RWPE1 (cell line): ENCODE measurements at regions not wholly inside any gene's neighbourhood (a gene's known extent, or its start where the extent isn't known, plus 50 kb on each side); places are given as distances from the start of the nearest gene placed in this dataset.

Experiments used
- CTCF ChIA-PET: fragments of 350-600 bp; sonication (Branson Sonifier 250); formaldehyde crosslinking; extraction: SDS; loops from one replicate; lab custom pipeline; 2021; lab: Yijun Ruan, JAX
- POLR2A ChIA-PET: fragments of 400-600 bp; formaldehyde crosslinking; extraction: SDS; loops from one replicate; lab custom pipeline; 2020; ENCODE audit warnings: antibody characterized with exemption; ENCODE audit not compliant: low non-redundant PET; lab: Yijun Ruan, JAX
- DNase-seq: peaks from one replicate; pipeline ENCODE4 v3.0.0; 2012; ENCODE audit warnings: low spot score
- H3K27ac ChIP-seq: fragments of 450-650 bp; 2 replicates; pipeline ENCODE4 v1.5.1; 2017
- TF ChIP-seq, protein P1 (sequence below): fragments of 450-650 bp; conservative IDR thresholded peaks from 2 replicates; pipeline ENCODE4 v1.5.1; 2017; ENCODE audit warnings: low read depth, mild to moderate bottlenecking

GRCh38 chr4:112002248-112002661 lies 143.0 kb upstream of the FAM241A start:
- ChIA-PET POLR2A (no interaction called here), CTCF (interaction anchor here (0.7 kb wide), 1 partner anchor 1996 kb away, joined by 3 read pairs; no protein-coding TSS in a partner anchor)
- TF ChIP-seq, protein P1, sequence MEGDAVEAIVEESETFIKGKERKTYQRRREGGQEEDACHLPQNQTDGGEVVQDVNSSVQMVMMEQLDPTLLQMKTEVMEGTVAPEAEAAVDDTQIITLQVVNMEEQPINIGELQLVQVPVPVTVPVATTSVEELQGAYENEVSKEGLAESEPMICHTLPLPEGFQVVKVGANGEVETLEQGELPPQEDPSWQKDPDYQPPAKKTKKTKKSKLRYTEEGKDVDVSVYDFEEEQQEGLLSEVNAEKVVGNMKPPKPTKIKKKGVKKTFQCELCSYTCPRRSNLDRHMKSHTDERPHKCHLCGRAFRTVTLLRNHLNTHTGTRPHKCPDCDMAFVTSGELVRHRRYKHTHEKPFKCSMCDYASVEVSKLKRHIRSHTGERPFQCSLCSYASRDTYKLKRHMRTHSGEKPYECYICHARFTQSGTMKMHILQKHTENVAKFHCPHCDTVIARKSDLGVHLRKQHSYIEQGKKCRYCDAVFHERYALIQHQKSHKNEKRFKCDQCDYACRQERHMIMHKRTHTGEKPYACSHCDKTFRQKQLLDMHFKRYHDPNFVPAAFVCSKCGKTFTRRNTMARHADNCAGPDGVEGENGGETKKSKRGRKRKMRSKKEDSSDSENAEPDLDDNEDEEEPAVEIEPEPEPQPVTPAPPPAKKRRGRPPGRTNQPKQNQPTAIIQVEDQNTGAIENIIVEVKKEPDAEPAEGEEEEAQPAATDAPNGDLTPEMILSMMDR = no peak
- no peak overlapping the region for H3K27ac ChIP-seq
- DNase-seq = peak; percentile 65

DNA sequence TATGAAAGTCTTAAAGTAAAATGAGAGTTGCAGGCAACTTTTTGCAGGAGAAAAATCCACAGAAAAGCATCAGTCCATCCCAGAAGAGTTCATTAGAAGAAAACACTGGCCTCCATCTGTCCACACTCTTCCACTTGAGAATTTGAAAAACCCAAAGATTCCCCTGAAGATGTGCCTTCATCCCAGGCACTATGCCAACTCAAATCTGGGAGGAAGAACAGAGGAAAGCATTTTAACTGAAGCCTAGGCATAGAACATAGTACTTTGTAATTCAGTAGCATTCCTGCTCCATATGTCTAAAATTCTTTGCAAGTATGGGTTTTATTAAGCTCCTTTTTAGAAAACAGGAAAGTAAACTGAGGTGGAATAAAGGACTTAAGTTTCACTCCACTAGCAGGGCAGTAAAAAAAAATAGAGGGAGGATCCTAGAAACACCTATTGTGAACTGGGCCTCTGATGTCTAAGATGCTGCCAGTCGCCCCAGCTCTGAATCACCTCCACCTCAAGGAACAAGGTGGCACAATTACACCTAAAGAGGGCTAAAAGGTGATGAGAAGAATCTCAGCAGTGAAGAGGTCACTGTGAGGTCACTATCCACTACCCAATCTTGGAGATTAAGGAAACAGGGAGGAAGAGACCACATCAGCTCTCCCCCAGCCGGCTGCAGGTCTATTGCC lies 141.9 kb upstream of the FAM241A start:
- ChIA-PET POLR2A (no interaction called here), CTCF (interaction anchor here (0.6 to 0.7 kb wide), 3 partner anchors 61 to 247 kb away, joined by 3 read pairs; no protein-coding TSS in a partner anchor)
- TF ChIP-seq, protein P1 = no peak
- no peak overlapping the region for H3K27ac ChIP-seq
- DNase-seq = peak; percentile 6

DNA sequence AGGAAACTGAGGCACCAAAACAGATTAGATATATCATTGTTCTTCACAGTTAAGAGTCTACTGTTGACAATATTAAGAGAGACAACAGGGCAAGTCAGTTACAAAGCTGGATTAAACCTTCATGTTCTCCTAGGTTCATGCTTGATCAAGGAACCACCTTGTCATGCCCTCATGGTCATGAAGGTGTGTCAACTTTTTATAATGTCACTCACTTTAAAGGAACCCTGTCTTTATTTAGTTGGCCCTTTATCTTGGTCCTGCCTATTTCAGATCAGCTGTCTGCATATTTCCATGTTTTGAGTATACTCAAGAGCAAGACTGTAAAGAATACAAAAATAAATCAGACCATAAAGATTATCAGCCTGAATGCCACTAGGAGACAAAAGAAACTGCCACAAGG lies 140.2 kb upstream of the FAM241A start:
- TF ChIP-seq, protein P1 = no peak
- POLR2A ChIA-PET = no interaction called here
- CTCF ChIA-PET = interaction anchor here (0.6 kb wide), 1 partner anchor 130 kb away, joined by 3 read pairs; no protein-coding TSS in a partner anchor

DNA sequence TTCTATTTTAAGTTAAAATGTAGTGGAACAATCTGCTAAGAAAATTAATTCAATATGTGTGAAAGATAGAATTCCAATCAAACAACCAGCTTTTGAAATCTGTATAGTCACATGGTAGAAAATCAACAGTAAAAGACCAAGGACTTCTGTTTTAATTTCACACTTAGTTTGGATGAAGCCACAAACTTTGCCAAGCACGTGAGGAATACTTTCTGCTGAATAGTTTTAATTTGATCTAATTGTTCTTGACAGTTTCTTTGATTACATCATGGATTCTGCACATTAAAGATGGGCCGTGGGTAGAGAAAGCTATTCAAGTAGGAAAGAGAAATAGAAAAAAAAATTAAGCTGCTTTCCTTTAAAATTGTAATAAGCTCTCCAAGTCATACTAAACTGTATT lies 137.9 kb upstream of the FAM241A start:
- DNase-seq = no peak
- ChIA-PET POLR2A (no interaction called here), CTCF (interaction anchor here (0.7 to 1.5 kb wide), 2 partner anchors 8 to 25 kb away, joined by 3 to 4 read pairs; no protein-coding TSS in a partner anchor)
- TF ChIP-seq, protein P1 = no peak
- H3K27ac ChIP-seq = no peak overlapping the region

More for the DNA sequence above, 140.2 kb upstream of the FAM241A start:
- no peak for DNase-seq
- H3K27ac ChIP-seq = no peak overlapping the region

- no peak overlapping the region for H3K27ac ChIP-seq
- no peak for DNase-seq
- TF ChIP-seq, protein P1 = no peak
- ChIA-PET CTCF (interaction anchor here (0.6 to 0.7 kb wide), 2 partner anchors 9 to 199 kb away, joined by 3 read pairs; no protein-coding TSS in a partner anchor), POLR2A (no interaction called here)
Observed at GRCh38 chr4:112015960-112016359, 129.3 kb upstream of the FAM241A start.

DNA sequence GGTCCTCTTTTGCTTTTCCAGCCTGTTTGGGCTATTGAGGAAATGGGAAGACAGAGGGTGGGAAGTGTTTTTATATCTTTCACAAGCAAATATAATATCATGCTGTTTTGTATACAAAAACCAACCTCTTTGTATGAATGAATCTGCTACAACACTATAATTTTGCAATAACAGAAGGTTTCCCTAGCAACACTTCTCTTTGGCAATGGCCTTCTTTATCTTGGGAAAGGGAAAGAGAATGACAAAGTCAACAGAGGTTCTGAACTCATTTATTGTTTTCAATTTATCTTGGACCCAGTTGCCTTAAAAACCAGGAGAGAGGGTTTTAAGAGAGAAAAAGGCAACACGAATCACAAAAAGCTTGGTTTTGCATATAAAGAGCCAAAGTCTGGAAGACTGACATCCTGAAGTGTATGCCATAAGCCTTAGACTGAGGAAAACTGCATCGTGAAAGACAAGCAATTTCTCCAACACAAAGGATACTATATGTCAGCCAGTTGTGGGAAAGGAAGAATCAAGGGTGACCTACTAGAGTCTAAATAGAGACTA lies 121.8 kb upstream of the FAM241A start:
- no peak for DNase-seq
- ChIA-PET CTCF (interaction anchor here (0.6 kb wide), 1 partner anchor 25 kb away, joined by 3 read pairs; no protein-coding TSS in a partner anchor), POLR2A (no interaction called here)
- TF ChIP-seq, protein P1 = no peak
- no peak overlapping the region for H3K27ac ChIP-seq
